WTC11 (cell line): ENCODE measurements at regions not wholly inside any gene's neighbourhood (a gene's known extent, or its start where the extent isn't known, plus 50 kb on each side); places are given as distances from the start of the nearest gene placed in this dataset.

Source experiments
- CTCF ChIP-seq: fragments of 200-600 bp; IDR thresholded peaks from 2 replicates; pipeline ENCODE4 v1.8.0; 2022; ENCODE audit warnings: antibody characterized with exemption
- MAX ChIP-seq: sonication (generic); formaldehyde crosslinking; IDR thresholded peaks from 2 replicates; pipeline ENCODE4 v1.8.0; 2022; ENCODE audit warnings: mild to moderate bottlenecking, missing genetic modification reagents
- NFE2L1 ChIP-seq: sonication (generic); formaldehyde crosslinking; IDR thresholded peaks from 2 replicates; pipeline ENCODE4 v1.8.1; 2023; ENCODE audit warnings: missing genetic modification reagents
- PRRX2 ChIP-seq: fragments of 250-450 bp; sonication (Bioruptor Pico); IDR thresholded peaks from 2 replicates; pipeline ENCODE4 v1.8.0; 2021; ENCODE audit warnings: mild to moderate bottlenecking
- SP1 ChIP-seq: sonication (generic); formaldehyde crosslinking; conservative IDR thresholded peaks from 2 replicates; pipeline ENCODE4 v1.8.1; 2022; ENCODE audit warnings: missing genetic modification reagents
- TEAD4 ChIP-seq: sonication (generic); formaldehyde crosslinking; IDR thresholded peaks from 2 replicates; pipeline ENCODE4 v1.8.0; 2022; ENCODE audit warnings: mild to moderate bottlenecking, missing genetic modification reagents
- ZNF121 ChIP-seq: sonication (generic); formaldehyde crosslinking; IDR thresholded peaks from 2 replicates; pipeline ENCODE4 v1.8.0; 2023; ENCODE audit warnings: missing genetic modification reagents
- ZNF138 ChIP-seq: sonication (generic); formaldehyde crosslinking; conservative IDR thresholded peaks from 2 replicates; pipeline ENCODE4 v1.8.1; 2022; ENCODE audit warnings: mild to moderate bottlenecking, moderate library complexity, missing genetic modification reagents
- ZNF263 ChIP-seq: sonication (generic); formaldehyde crosslinking; IDR thresholded peaks from 2 replicates; pipeline ENCODE4 v1.8.1; 2022; ENCODE audit warnings: low read depth, mild to moderate bottlenecking, moderate library complexity, missing genetic modification reagents
- ZSCAN18 ChIP-seq: fragments of 250-450 bp; sonication (Bioruptor Pico); IDR thresholded peaks from 2 replicates; pipeline ENCODE4 v2.1.2; 2022; ENCODE audit warnings: mild to moderate bottlenecking, moderate library complexity
- TF ChIP-seq, protein P1 (sequence below): sonication (generic); formaldehyde crosslinking; conservative IDR thresholded peaks from 2 replicates; pipeline ENCODE4 v1.8.1; 2022; ENCODE audit warnings: mild to moderate bottlenecking, missing genetic modification reagents
- TF ChIP-seq, protein P2 (sequence below): sonication (generic); formaldehyde crosslinking; IDR thresholded peaks from 2 replicates; pipeline ENCODE4 v1.8.0; 2022; ENCODE audit warnings: mild to moderate bottlenecking, missing genetic modification reagents
- TF ChIP-seq, protein P3 (sequence below): sonication (generic); formaldehyde crosslinking; IDR thresholded peaks from 2 replicates; pipeline ENCODE4 v1.8.1; 2022; ENCODE audit warnings: low read depth, missing genetic modification reagents, borderline replicate concordance

DNA sequence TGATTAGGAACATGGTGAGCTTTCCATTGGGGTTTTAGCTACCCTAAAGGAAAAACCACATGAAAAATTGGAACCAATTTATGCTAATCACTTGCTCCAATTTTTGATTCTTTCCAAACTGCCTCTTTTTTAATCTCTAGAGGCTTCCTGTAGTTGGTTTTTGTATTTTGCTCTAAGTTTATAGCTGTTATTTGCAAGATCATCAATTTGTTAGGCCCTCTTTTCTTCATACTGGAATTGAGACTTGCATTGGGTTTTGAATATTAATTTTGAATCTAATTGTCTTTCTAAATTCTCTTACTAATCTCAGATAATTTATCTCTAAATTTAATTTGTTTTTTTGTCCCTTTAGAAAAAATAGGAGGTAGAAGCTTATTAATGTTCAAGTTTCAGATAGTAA lies 713.3 kb downstream of the REEP3 start:
- no peak for TF ChIP-seq TEAD4 (CRISPR knock-in tag)
- TF ChIP-seq, protein P1, sequence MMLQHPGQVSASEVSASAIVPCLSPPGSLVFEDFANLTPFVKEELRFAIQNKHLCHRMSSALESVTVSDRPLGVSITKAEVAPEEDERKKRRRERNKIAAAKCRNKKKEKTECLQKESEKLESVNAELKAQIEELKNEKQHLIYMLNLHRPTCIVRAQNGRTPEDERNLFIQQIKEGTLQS (CRISPR knock-in tag), result no peak
- no peak for TF ChIP-seq ZNF121 (CRISPR knock-in tag)
- no peak for TF ChIP-seq CTCF
- no peak for TF ChIP-seq ZNF138 (CRISPR knock-in tag)
- no peak for TF ChIP-seq SP1 (CRISPR knock-in tag)
- TF ChIP-seq PRRX2, result no peak
- no peak for TF ChIP-seq ZSCAN18 (CRISPR knock-in tag)
- TF ChIP-seq, protein P2, sequence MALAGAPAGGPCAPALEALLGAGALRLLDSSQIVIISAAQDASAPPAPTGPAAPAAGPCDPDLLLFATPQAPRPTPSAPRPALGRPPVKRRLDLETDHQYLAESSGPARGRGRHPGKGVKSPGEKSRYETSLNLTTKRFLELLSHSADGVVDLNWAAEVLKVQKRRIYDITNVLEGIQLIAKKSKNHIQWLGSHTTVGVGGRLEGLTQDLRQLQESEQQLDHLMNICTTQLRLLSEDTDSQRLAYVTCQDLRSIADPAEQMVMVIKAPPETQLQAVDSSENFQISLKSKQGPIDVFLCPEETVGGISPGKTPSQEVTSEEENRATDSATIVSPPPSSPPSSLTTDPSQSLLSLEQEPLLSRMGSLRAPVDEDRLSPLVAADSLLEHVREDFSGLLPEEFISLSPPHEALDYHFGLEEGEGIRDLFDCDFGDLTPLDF, result no peak
- TF ChIP-seq ZNF263 (CRISPR knock-in tag), result no peak
- no peak for TF ChIP-seq MAX (CRISPR knock-in tag)
- TF ChIP-seq, protein P3, sequence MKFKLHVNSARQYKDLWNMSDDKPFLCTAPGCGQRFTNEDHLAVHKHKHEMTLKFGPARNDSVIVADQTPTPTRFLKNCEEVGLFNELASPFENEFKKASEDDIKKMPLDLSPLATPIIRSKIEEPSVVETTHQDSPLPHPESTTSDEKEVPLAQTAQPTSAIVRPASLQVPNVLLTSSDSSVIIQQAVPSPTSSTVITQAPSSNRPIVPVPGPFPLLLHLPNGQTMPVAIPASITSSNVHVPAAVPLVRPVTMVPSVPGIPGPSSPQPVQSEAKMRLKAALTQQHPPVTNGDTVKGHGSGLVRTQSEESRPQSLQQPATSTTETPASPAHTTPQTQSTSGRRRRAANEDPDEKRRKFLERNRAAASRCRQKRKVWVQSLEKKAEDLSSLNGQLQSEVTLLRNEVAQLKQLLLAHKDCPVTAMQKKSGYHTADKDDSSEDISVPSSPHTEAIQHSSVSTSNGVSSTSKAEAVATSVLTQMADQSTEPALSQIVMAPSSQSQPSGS (CRISPR knock-in tag), result no peak
- TF ChIP-seq NFE2L1, result no peak
